ENCODE measurements at regions not wholly inside any gene's neighbourhood (a gene's known extent, or its start where the extent isn't known, plus 50 kb on each side); places are given as distances from the start of the nearest gene placed in this dataset.

GRCh38 chr2:2705871-2706270 lies 374.8 kb upstream of the MYT1L start:
- Histone ChIP-seq H3K4me1 (ENCODE audit: insufficient read depth, low read length, severe bottlenecking) (peaks cover 10% of the 10 kb centered on the region), H4K20me1 (ENCODE audit: insufficient read depth, low read length) (no peaks in the 10 kb centered on the region), H3K4me3 (ENCODE audit: low read depth, low read length, poor library complexity, severe bottlenecking) (no peak overlapping the region), H3K4me2 (ENCODE audit: low read length) (no peak overlapping the region), H3K9me3 (ENCODE audit: low read length) (no peaks in the 10 kb centered on the region), H3F3A (ENCODE audit: insufficient read depth, low read length) (no peaks in the 10 kb centered on the region), H3K9me2 (ENCODE audit: low read depth, low read length) (no peaks in the 10 kb centered on the region), H3K27ac (ENCODE audit: low read depth, low read length, poor library complexity, severe bottlenecking) (no peak overlapping the region), H3K36me3 (ENCODE audit: insufficient read depth, low read length) (no peaks in the 10 kb centered on the region), H3K9ac (ENCODE audit: low read length) (no peak overlapping the region), H2AFZ (ENCODE audit: low read length) (no peak overlapping the region), H3K27me3 (ENCODE audit: insufficient read depth, low read length) (no peaks in the 10 kb centered on the region), H3K79me2 (ENCODE audit: insufficient read depth, low read length) (no peaks in the 10 kb centered on the region)
- TF ChIP-seq CTCF (IDR thresholded peaks at IDR 0.05; ENCODE audit: low read length), result no peak
- no peak for TF ChIP-seq EZH2 (IDR thresholded peaks at IDR 0.05; ENCODE audit: borderline replicate concordance, low read length)

GRCh38 chr2:2704428-2705090 lies 373.5 kb upstream of the MYT1L start:
- no peak overlapping the region for H2AFZ ChIP-seq (ENCODE audit: low read length)
- H3K4me3 ChIP-seq (ENCODE audit: low read depth, low read length, poor library complexity, severe bottlenecking), result no peak overlapping the region
- H3K36me3 ChIP-seq (ENCODE audit: insufficient read depth, low read length), result no peaks in the 10 kb centered on the region
- H3F3A ChIP-seq (ENCODE audit: insufficient read depth, low read length), result no peaks in the 10 kb centered on the region
- H3K79me2 ChIP-seq (ENCODE audit: insufficient read depth, low read length), result no peaks in the 10 kb centered on the region
- no peaks in the 10 kb centered on the region for H3K9me2 ChIP-seq (ENCODE audit: low read depth, low read length)
- H3K27me3 ChIP-seq (ENCODE audit: insufficient read depth, low read length), result no peaks in the 10 kb centered on the region
- no peak overlapping the region for H3K4me2 ChIP-seq (ENCODE audit: low read length)
- no peak overlapping the region for H3K27ac ChIP-seq (ENCODE audit: low read depth, low read length, poor library complexity, severe bottlenecking)
- H3K9ac ChIP-seq (ENCODE audit: low read length), result no peak overlapping the region
- TF ChIP-seq CTCF (IDR thresholded peaks at IDR 0.05; ENCODE audit: low read length), result no peak
- no peak for TF ChIP-seq EZH2 (IDR thresholded peaks at IDR 0.05; ENCODE audit: borderline replicate concordance, low read length)
- H3K4me1 ChIP-seq (ENCODE audit: insufficient read depth, low read length, severe bottlenecking), result peaks cover 10% of the 10 kb centered on the region
- H4K20me1 ChIP-seq (ENCODE audit: insufficient read depth, low read length), result no peaks in the 10 kb centered on the region
- no peaks in the 10 kb centered on the region for H3K9me3 ChIP-seq (ENCODE audit: low read length)

DNA sequence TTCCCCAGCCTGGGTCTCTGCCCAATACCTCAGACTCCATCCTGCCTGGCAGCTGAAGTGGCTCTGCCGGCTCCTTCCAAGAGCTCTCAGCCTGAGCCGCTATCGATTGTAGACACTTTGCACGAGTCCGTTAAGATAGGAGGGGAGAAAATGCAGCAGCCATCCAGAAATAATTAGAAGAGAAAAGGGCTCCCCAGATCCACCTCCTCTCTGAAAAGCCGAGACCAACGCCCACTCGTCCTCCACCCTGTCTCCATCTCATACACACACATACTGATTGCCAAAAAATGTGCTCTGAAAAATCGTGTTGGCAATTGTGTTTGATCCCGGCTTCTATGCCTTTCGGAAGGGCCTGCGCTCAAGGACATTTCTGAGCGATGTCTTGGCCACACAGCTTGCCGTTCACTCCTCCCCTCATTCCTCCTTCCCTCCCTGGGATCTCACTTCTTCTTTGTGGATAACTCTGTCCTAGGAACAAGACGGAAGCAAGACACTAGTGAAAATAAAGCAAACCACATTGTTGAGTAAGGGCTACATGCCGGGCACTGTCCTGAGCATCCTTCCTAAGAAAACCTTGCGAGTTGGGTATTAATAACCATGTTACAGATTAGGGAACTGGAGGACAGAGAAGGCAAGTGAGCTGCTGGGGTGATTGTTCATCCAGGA lies 372.8 kb upstream of the MYT1L start:
- no peaks in the 10 kb centered on the region for H3K9me2 ChIP-seq (ENCODE audit: low read depth, low read length)
- no peak overlapping the region for H2AFZ ChIP-seq (ENCODE audit: low read length)
- H3K27me3 ChIP-seq (ENCODE audit: insufficient read depth, low read length), result no peaks in the 10 kb centered on the region
- H3K9me3 ChIP-seq (ENCODE audit: low read length), result no peaks in the 10 kb centered on the region
- no peak overlapping the region for H3K27ac ChIP-seq (ENCODE audit: low read depth, low read length, poor library complexity, severe bottlenecking)
- no peak for TF ChIP-seq EZH2 (IDR thresholded peaks at IDR 0.05; ENCODE audit: borderline replicate concordance, low read length)
- TF ChIP-seq CTCF (IDR thresholded peaks at IDR 0.05; ENCODE audit: low read length), result no peak
- no peaks in the 10 kb centered on the region for H4K20me1 ChIP-seq (ENCODE audit: insufficient read depth, low read length)
- no peak overlapping the region for H3K4me2 ChIP-seq (ENCODE audit: low read length)
- no peaks in the 10 kb centered on the region for H3K36me3 ChIP-seq (ENCODE audit: insufficient read depth, low read length)
- H3K9ac ChIP-seq (ENCODE audit: low read length), result no peak overlapping the region
- peaks cover 10% of the 10 kb centered on the region for H3K4me1 ChIP-seq (ENCODE audit: insufficient read depth, low read length, severe bottlenecking)
- H3K4me3 ChIP-seq (ENCODE audit: low read depth, low read length, poor library complexity, severe bottlenecking), result no peak overlapping the region
- H3K79me2 ChIP-seq (ENCODE audit: insufficient read depth, low read length), result no peaks in the 10 kb centered on the region
- no peaks in the 10 kb centered on the region for H3F3A ChIP-seq (ENCODE audit: insufficient read depth, low read length)
